Glomerular endothelial cell (primary cell): ENCODE measurements at regions not wholly inside any gene's neighbourhood (a gene's known extent, or its start where the extent isn't known, plus 50 kb on each side); places are given as distances from the start of the nearest gene placed in this dataset.

Experiments used
- DNase-seq: peaks from one replicate; pipeline ENCODE4 v3.0.0-alpha.2; 2011; ENCODE audit warnings: low read depth, low spot score; ENCODE audit errors: extremely low read depth

DNA sequence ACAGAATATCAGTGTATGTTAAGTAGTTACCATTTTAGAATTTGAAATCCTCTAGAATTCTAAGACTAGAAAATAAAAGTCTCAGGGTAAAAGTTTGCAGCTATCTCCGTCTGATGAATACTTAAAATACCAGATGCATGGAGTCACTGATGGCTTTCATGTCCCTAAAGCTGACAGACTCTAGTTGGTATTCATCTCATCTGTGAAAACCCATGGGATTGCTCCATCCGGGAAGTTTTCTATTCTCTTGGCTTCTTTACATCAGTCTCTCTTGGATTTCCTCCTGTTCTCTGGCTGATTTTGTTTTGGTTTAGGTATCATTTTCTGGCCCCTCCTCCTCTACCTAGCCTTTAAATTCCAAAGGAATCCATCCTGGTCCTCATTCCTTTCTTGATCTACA, 465.6 kb upstream of the POU3F3 start:
- no peak for DNase-seq

DNA sequence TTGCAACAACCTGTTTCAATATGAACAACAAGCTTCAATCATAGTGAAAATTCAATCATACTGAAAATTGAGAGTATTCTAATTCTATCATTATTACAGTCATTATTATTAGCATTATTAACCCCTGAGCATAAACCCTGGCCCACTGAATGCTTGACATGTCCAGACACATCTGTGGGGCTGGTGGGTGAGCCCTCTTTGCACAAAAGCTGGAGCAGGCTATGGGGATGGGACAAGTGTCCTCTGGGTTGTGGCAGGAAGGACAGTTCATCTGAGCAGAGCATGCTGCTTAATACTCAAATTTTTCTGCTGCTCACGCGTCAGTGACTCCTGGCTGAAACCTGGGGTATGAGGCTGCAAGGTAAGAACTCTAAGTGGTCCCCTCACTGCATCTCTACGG, 451.1 kb upstream of the POU3F3 start:
- DNase-seq, result no peak

DNA sequence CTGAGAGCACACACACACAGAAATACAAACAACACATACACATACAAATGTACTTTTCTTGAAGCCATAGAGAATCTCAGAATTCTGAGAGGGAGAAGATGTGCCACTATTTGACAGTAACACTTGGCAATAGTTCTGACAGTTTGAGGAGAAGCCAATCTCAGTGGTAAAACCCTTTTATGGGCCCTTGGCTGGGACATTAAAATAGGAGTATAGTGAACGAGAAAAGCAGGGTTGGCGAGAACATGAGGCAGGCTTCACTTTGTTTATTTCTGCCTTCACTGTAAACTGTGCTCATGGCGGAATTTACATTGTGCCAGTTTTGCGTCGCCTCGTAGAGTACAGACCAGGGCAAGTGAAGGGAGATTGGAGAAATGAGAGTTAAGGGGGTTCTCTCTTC, 449.4 kb upstream of the POU3F3 start:
- no peak for DNase-seq

DNA sequence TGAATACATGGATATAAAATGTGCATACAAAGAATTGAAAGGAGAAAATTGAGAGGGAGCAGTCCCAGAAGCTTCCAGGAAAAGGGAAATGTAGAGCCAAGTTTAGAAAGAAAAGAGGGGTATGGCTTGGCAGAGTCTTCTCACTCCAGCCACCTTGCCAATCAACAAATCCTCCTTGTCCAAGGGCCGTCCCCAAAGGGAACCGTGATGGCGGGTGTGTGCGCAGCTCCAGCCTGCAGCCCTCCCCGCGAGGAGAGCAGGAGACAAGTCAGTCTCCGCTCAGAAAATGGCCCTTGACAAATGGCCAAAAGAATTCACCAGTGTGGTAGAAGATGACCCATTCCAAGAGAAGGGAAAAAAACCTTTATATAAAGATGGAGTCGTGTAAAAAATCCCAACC, 448.3 kb upstream of the POU3F3 start:
- no peak for DNase-seq

DNA sequence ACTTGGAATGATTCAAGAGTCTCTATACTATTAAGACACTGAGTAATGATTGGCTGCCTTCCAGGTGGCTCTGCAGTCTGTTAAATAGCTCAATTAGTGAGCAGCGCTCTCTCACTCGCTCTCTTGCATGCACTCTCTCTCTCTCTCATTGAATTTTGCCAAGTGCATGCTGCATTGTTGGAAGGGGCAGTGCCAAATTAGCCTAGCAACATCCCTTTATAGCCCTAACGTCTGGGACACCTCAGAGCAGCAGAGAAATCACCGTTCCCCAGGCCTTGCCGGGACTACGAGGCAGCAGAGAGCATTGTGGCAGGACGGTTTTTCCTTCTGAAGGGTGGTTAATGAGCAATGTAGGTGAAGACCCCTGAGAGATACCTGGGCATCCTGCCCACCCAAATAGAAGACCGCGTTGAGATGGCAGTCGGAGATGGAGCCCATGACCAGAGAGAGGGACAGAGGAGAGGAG, 447.6 kb upstream of the POU3F3 start:
- no peak for DNase-seq

DNA sequence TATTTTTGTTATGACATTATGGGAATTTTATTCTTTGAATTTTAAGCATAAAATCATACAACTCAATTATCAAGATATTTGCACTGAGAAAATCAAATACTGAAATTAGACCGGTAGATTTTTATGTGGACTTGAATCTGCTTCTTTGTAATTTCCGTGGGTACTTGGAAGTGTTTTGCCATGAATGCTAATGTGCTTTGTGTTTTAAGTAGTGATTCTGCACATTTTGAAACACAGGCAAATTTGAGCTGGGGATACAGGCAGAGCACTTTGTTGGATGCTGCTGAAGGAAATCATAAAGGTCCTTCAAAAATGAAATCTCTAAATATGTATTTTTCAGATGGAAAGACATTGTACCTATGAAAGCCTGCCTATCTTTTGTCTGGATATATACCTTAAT, 446.3 kb upstream of the POU3F3 start:
- DNase-seq, result no peak

DNA sequence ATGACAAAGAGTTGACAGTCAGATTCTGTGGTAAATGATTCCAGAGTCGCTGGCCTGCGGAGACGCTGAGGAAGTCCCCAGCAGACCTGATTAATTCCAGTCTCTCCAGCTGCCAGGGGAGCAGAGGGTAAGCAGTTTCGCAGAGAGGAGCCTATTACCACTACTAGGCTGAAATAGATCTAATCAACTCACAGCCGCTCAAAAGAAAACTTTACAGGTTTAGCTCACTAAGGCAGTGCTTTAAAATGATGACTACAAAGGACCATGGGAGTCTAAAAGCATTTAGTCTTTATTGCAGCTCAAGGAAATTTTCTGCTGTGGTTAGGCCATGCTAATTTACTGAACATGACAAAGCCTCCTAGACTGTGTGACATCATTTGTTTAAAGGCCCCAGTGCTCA, 445.6 kb upstream of the POU3F3 start:
- DNase-seq, result no peak

DNA sequence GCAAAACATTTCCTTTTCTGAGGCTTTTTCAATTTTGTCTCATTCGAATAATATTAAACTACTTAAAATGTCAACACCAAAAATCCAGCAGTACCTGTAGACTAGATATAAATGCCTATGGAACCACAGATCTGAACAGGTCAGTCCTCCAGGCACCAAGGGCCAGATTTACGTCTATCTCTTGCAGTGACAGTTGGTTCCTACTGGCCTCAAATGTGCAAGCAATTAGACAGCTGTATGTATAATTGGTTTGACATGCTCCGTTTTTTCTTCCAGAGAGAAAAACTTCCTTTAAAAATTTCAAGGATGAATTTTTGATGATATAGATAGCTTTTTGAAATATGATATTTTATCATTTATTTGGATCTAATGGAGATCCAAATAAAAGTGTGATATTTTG, 443.8 kb upstream of the POU3F3 start:
- no peak for DNase-seq

DNA sequence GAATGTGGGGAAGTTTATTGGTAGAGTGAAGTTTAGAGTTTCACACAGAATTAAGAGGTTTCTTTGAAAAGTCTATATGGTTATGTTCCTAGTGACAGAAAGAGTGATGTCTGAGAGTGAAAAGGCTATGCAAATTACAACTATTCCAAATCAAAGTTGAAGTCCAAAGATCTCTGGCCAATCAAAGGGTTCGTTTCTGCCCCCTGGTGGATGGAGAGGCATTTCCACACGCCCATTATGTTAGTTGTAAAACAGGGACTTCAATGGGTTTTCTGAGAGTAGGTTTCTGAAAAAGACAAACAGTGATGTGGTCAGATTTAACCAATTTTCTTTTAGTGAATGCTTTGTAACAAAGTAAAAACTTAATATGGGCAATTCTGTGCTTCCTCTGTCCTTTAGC, 441.5 kb upstream of the POU3F3 start:
- DNase-seq, result no peak

DNA sequence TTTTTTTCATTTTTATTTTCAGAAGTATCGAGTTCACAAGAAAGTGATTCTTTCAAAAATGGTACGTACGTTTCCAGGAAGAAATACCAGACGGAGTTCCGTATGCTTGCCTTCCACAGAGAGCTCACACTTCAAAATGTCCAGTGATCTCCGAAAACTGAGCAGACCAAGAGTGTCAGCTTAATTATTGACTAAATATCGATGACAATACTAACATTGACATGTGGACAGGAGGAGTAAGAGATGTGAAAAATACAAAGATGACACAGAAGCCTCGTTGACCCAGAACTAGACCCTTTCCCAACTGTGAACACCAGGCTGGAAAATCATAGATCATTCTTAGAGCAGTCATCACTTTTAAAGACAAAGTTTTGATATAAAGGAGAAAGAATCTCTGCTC, 440.0 kb upstream of the POU3F3 start:
- DNase-seq, result no peak

DNA sequence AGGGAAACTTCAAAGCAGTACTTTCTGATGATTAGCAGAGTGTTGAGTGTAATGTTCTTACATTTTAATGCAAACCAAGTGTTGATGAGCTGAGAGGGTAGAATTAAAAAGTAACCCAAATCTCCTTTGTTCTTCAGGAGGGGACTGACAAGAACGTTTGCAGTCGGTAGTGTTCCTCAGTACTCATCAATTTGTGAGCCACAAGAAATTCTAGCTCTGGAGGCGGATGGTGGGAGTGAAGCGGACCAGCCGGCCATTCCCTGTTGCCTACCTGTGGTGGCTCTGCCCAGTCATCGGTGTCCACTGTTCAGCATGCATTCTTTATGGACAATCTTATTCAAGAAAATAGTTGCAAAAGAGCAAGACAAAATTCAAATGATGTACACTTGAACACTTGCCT, 438.6 kb upstream of the POU3F3 start:
- DNase-seq, result no peak

DNA sequence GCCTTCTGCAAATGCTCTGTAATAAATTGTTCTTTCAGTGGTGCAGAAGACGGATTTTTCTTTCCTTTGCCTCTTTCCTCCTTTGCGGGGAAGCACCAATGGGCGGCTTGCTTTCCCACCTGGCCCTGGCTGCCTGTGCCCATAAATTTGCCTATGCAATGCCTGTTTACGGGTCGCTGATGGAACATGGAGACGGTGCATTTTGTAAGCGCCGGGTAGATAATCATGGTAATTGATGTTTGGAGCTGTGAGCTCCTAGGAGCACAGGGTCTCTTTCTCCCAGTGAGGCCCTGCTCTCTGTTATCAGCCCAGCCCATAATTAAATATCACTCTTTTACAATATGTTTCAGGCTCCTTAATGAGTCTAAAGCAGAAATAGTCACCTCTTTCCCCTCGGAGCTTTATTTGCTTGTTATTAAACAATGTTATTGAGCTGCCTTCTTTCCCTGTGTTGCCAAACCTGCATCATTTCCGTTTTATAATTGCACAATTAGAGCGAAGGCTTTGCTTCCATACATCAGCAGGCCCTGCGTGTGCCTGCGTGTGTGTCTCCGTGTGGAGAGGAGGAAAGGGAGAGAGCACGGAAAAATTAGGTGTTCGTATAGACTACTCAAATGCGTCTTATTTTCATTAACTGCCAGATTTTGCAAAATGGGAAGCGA, 437.4 kb upstream of the POU3F3 start:
- DNase-seq, result no peak

DNA sequence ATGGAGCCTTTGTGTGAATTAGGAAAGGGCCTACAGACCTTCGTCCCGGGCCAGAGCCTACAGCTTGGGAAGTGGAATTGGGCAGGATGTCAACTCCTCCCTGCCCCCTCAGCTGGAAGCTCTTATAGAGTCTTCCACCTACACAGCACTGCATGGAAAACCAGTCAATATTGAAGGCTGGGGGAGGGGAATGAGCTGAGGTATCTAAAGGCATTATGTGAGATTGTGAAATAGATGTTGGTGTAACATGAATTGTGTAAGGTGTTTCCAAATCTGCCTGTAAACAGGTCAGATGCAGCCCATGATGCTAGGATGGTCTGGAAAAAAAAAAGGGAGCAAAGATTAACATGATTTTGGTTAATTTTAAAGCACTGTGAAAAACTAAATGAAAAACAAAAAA, 433.5 kb upstream of the POU3F3 start:
- no peak for DNase-seq

DNA sequence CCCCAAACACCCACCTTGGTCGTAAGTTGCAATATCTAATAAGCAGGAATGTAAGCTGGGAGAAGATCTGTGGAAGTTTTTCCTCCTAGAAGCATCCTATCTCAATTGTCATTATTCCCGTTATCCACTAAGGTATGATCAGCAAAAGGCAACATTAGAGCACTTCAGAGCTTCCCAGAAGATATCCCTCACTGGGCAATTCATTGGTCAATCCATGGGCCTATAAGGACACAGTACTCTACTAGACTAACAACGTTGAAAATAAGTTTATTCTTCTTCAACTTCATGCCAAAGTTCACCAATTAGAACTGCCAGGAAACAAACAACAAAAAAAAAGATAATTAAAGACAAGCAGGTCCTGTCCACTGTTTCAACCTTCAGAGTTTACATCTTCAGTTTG, 433.0 kb upstream of the POU3F3 start:
- DNase-seq, result no peak

DNA sequence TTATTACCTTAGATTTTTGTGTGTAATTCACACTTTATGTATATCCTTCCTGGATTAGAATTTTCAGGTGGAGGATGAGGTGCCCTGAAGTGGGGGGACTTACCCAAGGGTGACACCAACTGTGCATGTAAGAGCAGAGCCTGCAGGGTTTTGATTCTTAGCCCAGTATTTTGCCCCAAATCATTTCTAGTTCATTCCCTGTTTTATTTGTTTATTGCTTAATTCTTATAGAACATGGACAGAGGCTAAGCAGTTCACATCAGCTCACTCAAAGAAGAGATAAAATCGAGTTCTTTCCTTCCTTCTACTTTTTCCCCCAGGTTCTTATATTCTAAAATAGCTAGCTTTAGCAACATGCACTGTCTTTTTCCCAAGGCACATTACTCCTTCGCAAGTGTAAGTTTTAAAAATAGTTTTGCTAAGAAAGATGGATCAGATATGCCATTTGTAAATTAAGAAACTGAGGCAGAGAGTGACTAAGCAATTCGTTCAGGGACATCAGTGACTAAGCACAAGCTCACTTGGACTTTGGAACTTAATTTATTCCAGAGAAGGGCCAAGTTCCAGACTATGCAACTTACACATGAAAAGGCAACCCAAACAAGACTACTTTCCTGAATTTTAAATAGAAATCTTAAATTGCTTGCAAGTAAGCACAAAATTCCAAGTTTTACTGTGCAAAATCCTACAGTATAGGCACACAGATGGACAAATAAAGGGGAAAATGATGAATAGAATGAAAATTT, 427.9 kb upstream of the POU3F3 start:
- no peak for DNase-seq

DNA sequence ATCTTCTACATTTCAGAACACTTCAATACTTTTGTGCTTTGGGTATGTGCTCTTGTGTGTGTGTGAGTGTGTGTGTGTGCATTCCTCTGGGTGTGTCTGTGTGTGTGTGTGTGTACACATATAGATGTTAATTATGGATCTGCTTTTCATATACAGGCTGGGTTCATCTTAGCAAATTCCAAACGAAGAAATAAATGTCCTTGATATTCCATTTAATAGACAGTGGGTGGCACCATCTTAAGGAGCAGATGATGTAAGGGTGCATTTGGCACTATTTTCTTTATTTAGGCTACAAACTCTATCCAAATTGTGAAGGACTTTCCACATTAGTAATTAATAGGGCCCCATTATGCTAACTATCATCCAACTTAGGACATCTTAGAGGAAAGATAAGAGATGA, 425.8 kb upstream of the POU3F3 start:
- no peak for DNase-seq

DNA sequence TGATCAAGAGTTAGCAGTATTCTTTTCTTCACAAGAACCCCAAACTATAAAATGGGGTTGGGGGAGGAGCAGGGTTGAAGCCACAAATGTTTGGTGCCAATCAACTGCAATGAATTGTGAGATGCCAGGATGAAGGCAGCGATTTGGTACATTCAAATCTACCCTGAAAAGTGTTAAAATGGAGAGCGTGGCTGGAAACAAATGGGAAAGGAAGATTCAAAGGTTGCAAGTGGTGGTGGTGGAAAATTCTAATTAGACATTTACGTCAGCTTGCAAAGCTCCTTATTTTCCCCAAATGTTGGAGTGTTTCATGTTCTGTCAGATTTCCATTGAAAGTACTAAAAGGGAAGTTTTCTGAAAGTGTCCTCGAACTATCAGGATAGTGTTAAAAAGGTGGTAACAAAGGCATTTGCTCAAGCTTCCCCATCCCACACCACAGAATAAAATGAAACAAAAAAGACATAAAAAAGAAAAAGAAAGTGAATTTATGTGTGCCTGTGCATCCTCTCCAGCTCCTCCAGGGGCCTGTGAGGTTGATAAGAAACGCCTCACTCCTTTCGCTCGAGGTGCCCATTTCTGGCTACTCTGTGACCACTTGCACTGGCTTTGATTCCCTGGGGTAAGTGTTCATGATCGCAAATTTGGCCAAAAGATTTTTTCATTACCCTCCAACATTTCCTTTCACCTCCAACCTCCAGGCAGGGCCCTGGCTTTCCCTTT, 424.1 kb upstream of the POU3F3 start:
- no peak for DNase-seq

DNA sequence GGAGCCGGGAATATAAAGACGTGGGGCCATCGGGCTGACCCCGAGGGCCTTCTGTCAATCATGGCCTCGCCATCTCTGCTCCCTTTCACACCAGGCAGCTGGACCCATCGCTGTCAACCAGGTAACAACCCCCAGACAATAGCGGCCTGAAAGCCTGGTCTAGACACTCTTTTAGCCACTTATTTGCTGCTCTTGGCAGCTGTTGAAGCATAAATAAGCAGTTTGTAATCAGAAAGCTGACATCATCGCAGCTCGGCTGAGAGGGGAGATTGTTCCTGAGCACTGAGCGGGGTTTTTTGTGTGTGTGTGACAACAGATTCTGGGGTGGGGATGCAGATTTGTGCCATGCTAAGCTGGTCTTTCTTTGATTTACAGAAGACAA, 423.6 kb upstream of the POU3F3 start:
- no peak for DNase-seq

DNA sequence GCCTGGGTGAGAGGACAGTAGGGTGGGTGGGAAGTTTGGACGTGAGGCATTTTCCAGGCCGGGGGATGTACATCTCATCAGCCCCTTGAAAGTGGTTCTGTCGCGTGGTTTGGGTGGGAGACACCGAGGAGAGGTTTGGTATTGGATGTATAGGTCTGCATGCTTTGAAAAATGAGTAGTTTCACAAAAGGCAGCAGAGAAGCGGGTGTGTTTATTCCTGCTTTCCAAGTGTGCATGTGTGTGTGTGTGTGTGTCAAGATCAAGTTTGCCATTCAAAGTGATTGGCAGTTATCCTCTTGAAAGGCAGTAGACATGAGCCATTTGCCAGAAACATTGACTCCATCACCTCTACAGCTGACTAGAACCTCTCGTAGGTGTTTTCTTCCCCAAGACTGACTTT, 423.1 kb upstream of the POU3F3 start:
- DNase-seq, result no peak

DNA sequence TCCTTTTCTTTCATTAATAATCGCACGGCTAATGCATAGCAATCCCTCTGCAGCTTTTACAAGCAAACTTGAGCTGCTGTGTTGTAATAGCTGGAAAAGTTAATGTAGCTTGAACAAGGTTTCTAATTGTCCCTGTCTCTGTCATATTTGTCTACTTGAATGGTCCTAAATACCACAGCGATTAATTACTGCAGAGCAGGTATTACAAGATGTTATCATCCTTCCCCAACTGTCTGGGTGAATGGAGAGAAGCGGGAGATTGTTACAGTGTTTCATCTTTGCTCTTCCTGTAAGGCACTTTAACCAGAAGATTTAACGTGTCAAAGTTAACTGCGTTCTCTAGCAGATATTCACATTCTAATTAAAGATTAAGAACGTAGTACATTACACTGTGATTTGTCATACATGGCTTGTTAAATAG, 422.2 kb upstream of the POU3F3 start:
- no peak for DNase-seq

DNA sequence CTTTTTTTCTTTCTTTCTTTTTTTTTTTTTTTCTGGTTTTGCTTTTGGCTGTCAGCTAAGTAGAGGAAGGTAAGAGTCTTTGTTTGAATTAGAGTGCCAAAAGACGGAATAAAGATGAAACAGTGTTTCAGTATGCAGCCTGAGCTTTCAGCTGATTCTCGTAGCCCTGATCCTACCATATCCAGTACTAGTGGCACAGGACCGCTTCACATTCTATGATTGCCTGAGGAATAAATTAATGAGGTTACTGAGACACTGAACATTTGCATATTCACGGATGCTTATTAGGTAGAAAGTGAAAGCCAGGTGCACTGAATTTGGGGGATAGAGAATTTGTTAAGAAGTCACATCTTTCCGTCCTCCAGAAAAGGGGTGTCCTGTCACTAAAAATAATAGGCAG, 421.5 kb upstream of the POU3F3 start:
- DNase-seq, result no peak

DNA sequence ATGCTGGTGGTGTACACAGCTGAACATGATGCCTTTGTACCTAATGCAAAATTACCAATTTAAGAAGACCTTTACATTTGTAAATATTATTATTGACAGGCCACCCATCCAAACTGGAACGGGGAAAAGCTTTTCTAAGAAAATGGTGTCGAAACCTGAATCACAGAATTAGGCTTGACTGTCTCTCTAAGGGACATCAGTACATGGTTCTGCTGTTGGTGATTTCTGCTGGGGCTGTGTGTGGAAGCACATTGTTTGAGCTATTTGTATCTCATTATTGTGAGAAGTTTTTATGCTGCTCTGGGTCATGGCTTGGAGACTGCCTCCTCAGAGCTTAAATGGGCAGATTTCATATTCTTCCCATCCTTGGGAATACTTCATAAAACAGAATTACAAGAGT, 420.9 kb upstream of the POU3F3 start:
- no peak for DNase-seq
